ENCODE measurements at regions not wholly inside any gene's neighbourhood (a gene's known extent, or its start where the extent isn't known, plus 50 kb on each side); places are given as distances from the start of the nearest gene placed in this dataset.
"Not testable (repeated sequence)": the region's sequence is repeated elsewhere in the genome, so short reads cannot be mapped to it uniquely, and the experiment has no call there.

DNA sequence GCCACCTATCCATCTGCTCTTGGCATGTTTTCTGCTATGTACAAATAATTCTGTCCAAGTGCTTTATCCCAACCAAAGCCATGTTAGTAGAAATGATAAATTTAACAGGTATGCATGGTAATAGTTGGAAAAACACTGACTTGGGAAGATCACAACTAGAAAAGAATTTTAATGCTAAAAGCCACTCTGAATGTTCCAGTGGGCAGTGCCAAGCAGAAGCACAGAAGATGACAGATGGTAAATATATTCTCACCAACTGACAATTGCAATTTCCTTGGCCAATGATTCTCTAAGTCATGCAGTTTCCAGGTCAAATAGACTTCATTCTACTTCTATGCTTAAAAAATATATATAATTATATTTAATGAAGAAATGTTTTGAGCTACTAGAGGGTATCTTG is 83.6 kb upstream of the SEMA3C start:
- no peak overlapping the region for H3K4me3 ChIP-seq (ENCODE audit: low read depth, low read length)
- TF ChIP-seq, protein P1, sequence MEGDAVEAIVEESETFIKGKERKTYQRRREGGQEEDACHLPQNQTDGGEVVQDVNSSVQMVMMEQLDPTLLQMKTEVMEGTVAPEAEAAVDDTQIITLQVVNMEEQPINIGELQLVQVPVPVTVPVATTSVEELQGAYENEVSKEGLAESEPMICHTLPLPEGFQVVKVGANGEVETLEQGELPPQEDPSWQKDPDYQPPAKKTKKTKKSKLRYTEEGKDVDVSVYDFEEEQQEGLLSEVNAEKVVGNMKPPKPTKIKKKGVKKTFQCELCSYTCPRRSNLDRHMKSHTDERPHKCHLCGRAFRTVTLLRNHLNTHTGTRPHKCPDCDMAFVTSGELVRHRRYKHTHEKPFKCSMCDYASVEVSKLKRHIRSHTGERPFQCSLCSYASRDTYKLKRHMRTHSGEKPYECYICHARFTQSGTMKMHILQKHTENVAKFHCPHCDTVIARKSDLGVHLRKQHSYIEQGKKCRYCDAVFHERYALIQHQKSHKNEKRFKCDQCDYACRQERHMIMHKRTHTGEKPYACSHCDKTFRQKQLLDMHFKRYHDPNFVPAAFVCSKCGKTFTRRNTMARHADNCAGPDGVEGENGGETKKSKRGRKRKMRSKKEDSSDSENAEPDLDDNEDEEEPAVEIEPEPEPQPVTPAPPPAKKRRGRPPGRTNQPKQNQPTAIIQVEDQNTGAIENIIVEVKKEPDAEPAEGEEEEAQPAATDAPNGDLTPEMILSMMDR (IDR thresholded peaks at IDR 0.05; ENCODE audit: insufficient read depth, low read length, missing control alignments) = no peak
- ChIA-PET POLR2A (no interaction called here), CTCF (no interaction called here)
- DNase-seq (ENCODE audit: low read depth, low spot score) = no peak

DNA sequence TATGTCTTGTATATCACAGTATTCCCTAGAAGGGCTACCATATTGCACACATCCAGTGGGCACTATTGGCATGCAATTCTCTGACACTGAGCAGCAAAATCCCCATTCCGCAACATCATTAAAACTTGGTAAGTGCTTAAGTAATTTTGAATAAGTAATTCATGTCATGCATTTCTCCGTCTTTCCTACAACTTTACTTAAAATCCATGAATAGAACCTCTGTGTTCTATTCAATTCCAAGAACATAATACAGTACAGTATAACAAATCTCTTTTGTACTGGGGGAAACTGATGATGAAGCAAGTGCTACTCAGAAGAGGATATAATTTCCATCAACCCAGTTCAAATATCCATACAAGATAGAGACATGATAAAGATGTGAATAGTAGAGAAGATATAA is 80.9 kb upstream of the SEMA3C start:
- ChIA-PET POLR2A (no interaction called here), CTCF (no interaction called here)
- DNase-seq (ENCODE audit: low read depth, low spot score) = no peak
- TF ChIP-seq, protein P1 (IDR thresholded peaks at IDR 0.05; ENCODE audit: insufficient read depth, low read length, missing control alignments) = no peak
- no peak overlapping the region for H3K4me3 ChIP-seq (ENCODE audit: low read depth, low read length)

DNA sequence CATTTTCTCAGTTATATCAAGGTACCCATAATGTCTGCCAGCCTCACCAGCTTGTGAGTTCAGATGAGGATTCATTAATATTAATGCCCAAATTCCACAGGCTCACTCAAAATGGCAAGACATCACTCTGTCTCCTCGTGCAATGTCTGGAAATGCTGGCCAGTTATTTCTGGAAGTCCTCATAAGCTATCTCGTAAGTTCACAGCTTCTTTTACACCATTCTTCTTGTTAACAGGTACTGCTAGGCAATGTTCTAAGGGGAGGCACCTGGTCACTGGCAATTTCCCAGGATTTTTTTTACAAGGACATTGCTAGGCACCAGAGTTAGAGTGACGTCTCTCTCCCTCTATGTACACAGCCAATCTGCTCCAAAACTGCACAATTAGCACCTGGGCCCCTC is 80.2 kb upstream of the SEMA3C start:
- H3K4me3 ChIP-seq (ENCODE audit: low read depth, low read length) = no peak overlapping the region
- DNase-seq (ENCODE audit: low read depth, low spot score) = no peak
- TF ChIP-seq, protein P1 (IDR thresholded peaks at IDR 0.05; ENCODE audit: insufficient read depth, low read length, missing control alignments) = no peak
- CTCF ChIA-PET = no interaction called here
- POLR2A ChIA-PET = no interaction called here

DNA sequence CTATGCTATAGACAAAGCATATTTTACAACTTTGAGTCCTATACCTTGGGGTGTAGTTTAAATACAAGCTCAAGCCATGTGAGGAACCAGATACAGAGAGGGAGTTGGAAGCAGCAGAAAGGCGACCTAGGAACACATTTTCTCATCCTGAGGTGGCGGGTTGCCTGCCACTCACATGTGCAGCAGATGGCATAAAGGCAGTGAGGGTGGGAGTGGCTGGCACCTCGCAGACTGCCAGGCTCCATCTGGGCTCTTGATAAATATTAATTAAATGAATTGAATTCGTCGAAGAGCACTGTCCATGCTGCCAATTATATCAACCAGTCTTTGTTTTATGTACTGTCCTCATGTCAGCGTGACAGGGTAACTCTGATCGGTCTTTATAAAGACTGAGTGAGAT is 79.0 kb upstream of the SEMA3C start:
- H3K4me3 ChIP-seq (ENCODE audit: low read depth, low read length) = no peak overlapping the region
- ChIA-PET CTCF (no interaction called here), POLR2A (no interaction called here)
- DNase-seq (ENCODE audit: low read depth, low spot score) = no peak
- TF ChIP-seq, protein P1 (IDR thresholded peaks at IDR 0.05; ENCODE audit: insufficient read depth, low read length, missing control alignments) = no peak

DNA sequence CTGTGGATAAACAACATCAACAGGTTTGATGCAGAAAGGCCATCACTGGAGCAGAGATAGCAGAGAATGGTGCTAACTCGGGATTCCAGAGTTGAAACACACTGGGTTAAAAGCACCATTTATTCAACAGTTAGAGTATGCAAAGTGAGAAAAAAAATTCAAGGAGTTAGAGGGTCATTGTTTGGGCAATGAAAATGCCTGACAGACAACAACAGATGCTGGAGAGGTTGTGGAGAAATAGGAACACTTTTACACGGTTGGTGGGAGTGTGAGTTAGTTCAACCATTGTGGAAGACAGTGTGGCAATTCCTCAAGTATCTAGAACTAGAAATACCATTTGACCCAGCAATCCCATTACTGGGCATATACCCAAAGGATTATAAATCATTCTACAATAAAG is 77.4 kb upstream of the SEMA3C start:
- CTCF ChIA-PET = interaction anchor here (0.7 kb wide), 1 partner anchor 14 kb away, joined by 3 read pairs; no protein-coding TSS in a partner anchor
- POLR2A ChIA-PET; H3K4me3 ChIP-seq (ENCODE audit: low read depth, low read length); DNase-seq (ENCODE audit: low read depth, low spot score): not testable (repeated sequence)

DNA sequence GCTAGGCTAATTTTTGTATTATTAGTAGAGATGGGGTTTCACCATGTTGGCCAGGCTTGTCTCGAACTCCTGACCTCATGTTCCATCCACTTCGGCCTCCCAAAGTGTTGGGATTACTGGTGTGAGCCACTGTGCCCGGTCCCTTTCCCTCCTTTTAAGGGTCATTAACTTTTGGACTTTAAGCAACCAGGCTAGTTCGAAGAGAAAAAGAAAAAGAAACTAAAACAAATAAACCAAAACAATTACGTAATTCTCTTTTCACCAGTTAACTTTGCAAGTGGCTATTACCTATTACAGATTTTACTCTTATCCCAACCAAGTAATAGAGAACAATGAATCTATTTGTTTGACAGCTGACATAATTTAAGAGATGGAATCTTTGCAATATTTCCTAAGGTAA is 72.8 kb upstream of the SEMA3C start:
- POLR2A ChIA-PET = no interaction called here
- DNase-seq (ENCODE audit: low read depth, low spot score) = no peak
- CTCF ChIA-PET = no interaction called here
- TF ChIP-seq, protein P1 (IDR thresholded peaks at IDR 0.05; ENCODE audit: insufficient read depth, low read length, missing control alignments) = no peak
- H3K4me3 ChIP-seq (ENCODE audit: low read depth, low read length) = no peak overlapping the region

DNA sequence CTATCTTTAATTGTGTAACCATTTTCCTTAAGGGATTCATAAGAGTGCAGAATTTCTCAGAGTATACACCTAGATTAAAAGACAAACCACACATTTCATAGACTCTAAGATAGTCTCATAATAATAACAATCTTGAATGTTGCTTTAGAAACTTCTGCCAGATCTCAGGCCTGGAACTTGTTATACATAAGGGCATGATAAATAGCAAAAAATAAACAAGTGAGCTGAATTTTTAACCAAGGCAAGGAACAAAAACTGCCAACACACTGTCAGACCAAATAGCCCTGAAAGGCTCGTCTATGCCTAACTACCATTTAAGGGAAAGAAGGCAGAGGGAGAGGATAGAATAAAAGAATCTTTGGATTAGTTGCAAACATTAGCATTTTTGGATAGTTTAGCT is 65.8 kb upstream of the SEMA3C start:
- TF ChIP-seq, protein P1 (IDR thresholded peaks at IDR 0.05; ENCODE audit: insufficient read depth, low read length, missing control alignments) = no peak
- POLR2A ChIA-PET = no interaction called here
- CTCF ChIA-PET = no interaction called here
- no peak overlapping the region for H3K4me3 ChIP-seq (ENCODE audit: low read depth, low read length)
- no peak for DNase-seq (ENCODE audit: low read depth, low spot score)

Measured in AG04449 (cell line).